ENCODE measurements at regions not wholly inside any gene's neighbourhood (a gene's known extent, or its start where the extent isn't known, plus 50 kb on each side); places are given as distances from the start of the nearest gene placed in this dataset.

DNA sequence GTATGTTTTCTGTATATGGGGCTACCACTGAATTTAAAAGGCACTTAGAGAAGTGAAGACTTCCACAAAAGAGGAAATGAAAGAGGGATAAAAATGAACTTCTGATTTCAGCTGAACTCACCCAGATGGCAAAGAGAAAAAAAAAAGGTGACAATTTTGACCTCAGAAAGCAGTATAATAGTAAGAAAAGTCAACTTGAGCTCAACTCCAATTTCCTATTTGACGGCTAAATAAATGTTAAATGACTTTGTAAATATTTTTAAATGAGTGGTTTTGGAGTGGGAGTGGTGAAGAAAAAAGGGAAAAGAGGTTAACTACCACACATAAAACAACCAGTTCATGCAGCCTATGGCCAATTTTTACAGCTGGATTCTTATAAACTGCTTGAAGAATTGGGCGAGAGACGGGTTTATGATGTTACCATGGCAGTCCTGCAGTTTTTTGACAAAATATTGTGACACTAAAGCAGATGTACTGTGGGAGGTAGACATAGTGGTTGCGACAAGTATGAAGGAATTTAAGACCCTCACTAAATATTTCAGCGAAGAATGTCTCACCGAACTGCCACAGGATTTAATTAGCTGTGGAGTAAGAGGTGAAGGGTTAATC, 49.8 kb upstream of the ADTRP start:
- TF ChIP-seq, protein P1, sequence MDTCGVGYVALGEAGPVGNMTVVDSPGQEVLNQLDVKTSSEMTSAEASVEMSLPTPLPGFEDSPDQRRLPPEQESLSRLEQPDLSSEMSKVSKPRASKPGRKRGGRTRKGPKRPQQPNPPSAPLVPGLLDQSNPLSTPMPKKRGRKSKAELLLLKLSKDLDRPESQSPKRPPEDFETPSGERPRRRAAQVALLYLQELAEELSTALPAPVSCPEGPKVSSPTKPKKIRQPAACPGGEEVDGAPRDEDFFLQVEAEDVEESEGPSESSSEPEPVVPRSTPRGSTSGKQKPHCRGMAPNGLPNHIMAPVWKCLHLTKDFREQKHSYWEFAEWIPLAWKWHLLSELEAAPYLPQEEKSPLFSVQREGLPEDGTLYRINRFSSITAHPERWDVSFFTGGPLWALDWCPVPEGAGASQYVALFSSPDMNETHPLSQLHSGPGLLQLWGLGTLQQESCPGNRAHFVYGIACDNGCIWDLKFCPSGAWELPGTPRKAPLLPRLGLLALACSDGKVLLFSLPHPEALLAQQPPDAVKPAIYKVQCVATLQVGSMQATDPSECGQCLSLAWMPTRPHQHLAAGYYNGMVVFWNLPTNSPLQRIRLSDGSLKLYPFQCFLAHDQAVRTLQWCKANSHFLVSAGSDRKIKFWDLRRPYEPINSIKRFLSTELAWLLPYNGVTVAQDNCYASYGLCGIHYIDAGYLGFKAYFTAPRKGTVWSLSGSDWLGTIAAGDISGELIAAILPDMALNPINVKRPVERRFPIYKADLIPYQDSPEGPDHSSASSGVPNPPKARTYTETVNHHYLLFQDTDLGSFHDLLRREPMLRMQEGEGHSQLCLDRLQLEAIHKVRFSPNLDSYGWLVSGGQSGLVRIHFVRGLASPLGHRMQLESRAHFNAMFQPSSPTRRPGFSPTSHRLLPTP (IDR thresholded peaks at IDR 0.05; ENCODE audit: borderline replicate concordance, extremely low read depth, insufficient read length) = no peak
- TF ChIP-seq, protein P2, sequence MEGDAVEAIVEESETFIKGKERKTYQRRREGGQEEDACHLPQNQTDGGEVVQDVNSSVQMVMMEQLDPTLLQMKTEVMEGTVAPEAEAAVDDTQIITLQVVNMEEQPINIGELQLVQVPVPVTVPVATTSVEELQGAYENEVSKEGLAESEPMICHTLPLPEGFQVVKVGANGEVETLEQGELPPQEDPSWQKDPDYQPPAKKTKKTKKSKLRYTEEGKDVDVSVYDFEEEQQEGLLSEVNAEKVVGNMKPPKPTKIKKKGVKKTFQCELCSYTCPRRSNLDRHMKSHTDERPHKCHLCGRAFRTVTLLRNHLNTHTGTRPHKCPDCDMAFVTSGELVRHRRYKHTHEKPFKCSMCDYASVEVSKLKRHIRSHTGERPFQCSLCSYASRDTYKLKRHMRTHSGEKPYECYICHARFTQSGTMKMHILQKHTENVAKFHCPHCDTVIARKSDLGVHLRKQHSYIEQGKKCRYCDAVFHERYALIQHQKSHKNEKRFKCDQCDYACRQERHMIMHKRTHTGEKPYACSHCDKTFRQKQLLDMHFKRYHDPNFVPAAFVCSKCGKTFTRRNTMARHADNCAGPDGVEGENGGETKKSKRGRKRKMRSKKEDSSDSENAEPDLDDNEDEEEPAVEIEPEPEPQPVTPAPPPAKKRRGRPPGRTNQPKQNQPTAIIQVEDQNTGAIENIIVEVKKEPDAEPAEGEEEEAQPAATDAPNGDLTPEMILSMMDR (IDR thresholded peaks at IDR 0.05 in 2 of 3, conservative IDR thresholded peaks at IDR 0.05 in 1 of 3; ENCODE audit: insufficient read depth in 2 of 3, low read depth in 1 of 3, low read length in 3 of 3) = no peak
- TF ChIP-seq, protein P3, sequence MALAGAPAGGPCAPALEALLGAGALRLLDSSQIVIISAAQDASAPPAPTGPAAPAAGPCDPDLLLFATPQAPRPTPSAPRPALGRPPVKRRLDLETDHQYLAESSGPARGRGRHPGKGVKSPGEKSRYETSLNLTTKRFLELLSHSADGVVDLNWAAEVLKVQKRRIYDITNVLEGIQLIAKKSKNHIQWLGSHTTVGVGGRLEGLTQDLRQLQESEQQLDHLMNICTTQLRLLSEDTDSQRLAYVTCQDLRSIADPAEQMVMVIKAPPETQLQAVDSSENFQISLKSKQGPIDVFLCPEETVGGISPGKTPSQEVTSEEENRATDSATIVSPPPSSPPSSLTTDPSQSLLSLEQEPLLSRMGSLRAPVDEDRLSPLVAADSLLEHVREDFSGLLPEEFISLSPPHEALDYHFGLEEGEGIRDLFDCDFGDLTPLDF (CRISPR knock-in tag; IDR thresholded peaks at IDR 0.05) = no peak
- no peak for TF ChIP-seq ZNF133 (CRISPR knock-in tag; IDR thresholded peaks at IDR 0.05)

Measured in K562 (cell line).